Upper lobe of left lung (tissue), 4 donors: ENCODE measurements at regions not wholly inside any gene's neighbourhood (a gene's known extent, or its start where the extent isn't known, plus 50 kb on each side); places are given as distances from the start of the nearest gene placed in this dataset.

ENCODE experiments used
- POLR2A ChIP-seq, 4 donors: fragments of 450-650 bp; IDR thresholded peaks; one replicate each; pipeline ENCODE4 v1.5.1; 2016 to 2017; ENCODE audit warnings: antibody characterized with exemption in 4 of 4, mild to moderate bottlenecking in 2 of 4
- TF ChIP-seq, protein P1 (sequence below), 6 experiments: fragments of 450-650 bp in 4 of 6; fragments of 200-600 bp in 2 of 6; sonication (generic) in 2 of 6; IDR thresholded peaks; one replicate each; pipeline ENCODE4 v1.5.1; 2016 to 2019; ENCODE audit warnings: antibody characterized with exemption in 6 of 6

- TF ChIP-seq, protein P1, sequence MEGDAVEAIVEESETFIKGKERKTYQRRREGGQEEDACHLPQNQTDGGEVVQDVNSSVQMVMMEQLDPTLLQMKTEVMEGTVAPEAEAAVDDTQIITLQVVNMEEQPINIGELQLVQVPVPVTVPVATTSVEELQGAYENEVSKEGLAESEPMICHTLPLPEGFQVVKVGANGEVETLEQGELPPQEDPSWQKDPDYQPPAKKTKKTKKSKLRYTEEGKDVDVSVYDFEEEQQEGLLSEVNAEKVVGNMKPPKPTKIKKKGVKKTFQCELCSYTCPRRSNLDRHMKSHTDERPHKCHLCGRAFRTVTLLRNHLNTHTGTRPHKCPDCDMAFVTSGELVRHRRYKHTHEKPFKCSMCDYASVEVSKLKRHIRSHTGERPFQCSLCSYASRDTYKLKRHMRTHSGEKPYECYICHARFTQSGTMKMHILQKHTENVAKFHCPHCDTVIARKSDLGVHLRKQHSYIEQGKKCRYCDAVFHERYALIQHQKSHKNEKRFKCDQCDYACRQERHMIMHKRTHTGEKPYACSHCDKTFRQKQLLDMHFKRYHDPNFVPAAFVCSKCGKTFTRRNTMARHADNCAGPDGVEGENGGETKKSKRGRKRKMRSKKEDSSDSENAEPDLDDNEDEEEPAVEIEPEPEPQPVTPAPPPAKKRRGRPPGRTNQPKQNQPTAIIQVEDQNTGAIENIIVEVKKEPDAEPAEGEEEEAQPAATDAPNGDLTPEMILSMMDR (IDR thresholded peaks at IDR 0.05): no peak
- no peak for TF ChIP-seq POLR2A (IDR thresholded peaks at IDR 0.05)
These were observed 429.7 kb downstream of the MIAT start for GRCh38 chr22:27087051-27087450.
